Ecto neural progenitor cell (in vitro differentiated cells): ENCODE measurements at regions not wholly inside any gene's neighbourhood (a gene's known extent, or its start where the extent isn't known, plus 50 kb on each side); places are given as distances from the start of the nearest gene placed in this dataset.
"Not testable (repeated sequence)": the region's sequence is repeated elsewhere in the genome, so short reads cannot be mapped to it uniquely, and the experiment has no call there.

ENCODE experiments used
- DNase-seq: peaks from one replicate; pipeline ENCODE4 v3.0.0-alpha.2; 2018; ENCODE audit warnings: low spot score

- no peak for DNase-seq
These were observed 565.5 kb upstream of the ANO3 start for GRCh38 chr11:25766332-25767015.

- no peak for DNase-seq
These were observed 562.6 kb upstream of the ANO3 start for GRCh38 chr11:25769287-25769686.

DNA sequence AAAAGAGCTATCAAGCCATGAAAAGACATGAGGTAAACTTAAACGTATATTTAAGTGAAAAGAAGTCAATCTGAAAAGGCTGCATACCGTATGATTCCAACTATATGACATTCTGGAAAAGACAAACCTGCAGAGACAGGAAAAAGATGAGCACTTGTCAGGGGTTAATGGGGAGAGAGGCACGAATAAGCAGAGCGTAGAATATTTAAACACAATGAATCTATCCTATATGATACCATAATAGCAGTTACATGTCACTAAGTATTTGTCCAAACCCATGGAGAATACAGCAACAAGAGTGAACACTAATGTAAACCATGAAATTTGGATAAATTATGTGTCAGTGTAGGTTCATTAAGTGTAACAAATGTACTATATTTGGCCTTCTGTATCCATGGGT lies 560.3 kb upstream of the ANO3 start:
- DNase-seq = no peak

DNA sequence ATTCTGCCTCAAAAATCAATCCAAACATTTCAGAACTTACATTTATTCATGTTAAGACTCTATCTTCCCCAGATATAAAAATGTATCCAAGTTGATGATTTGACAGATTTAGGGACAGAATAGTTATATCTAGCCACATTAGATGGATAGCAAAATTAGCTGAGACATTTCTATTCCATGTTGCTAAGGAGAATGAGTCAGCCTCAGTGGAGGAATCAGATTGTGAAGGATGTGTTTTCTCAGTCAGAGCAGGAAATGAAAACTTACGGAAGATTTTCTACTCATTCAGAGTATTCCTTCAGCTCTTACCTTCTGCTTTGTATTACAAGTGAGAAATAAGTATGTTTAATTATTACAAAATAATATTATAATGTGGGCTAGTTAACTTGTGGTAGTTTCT lies 556.3 kb upstream of the ANO3 start:
- no peak for DNase-seq

DNA sequence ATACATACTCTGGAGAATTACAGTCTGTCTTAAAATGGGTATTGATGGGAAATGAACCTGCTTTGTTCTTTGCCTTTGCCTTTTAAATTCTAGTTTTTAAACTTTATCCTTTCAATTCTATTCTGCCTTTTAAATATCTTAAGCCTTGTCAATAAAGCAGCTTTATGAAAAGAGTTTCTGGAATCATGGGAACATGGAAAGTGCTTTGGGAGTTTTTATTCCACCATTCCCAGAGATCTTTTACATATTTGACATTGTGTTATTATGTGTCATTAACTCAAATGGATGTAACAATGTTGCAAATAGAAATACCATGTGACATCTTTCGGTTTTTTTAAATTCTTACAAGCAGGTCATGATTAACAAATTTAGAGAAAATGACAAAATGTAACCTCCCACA lies 555.7 kb upstream of the ANO3 start:
- no peak for DNase-seq

DNA sequence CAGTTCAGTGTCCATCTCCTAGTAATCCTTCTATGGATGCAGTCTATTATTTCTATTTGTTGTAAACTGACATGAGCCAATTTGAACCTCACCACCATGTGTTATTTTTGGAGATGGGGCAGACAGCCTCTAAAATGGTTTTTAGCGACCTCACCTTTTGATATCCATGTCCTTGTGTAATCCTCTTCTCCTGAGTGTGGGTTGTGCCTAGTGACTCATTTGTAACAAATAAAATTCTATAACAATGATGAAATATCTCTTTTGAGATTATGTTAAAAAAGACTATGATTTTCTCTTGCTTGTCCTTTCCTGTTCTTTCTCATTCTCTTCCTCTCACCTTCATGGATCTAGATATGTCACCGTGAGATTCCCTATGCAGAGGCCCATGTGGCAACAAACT lies 554.6 kb upstream of the ANO3 start:
- no peak for DNase-seq

DNA sequence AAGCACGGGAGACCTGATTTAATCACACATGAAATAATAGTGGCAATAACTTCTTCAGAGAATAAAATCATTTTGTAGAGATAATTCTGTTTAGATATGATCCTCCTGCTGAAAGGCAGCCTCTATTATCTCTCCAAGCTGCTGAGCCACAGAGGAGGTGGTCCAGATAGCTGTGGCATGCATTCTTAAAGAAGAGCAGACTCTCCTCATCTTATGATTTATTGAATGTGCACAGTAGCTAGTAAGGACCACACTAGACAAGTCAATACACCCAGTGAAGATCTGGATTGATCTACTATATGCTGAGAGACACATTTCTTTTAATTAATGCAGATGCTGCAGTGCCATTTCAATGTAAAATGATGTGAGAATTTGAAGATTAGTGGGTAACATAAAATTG lies 552.9 kb upstream of the ANO3 start:
- no peak for DNase-seq

- no peak for DNase-seq
These were observed 544.5 kb upstream of the ANO3 start for GRCh38 chr11:25787416-25787815.

DNA sequence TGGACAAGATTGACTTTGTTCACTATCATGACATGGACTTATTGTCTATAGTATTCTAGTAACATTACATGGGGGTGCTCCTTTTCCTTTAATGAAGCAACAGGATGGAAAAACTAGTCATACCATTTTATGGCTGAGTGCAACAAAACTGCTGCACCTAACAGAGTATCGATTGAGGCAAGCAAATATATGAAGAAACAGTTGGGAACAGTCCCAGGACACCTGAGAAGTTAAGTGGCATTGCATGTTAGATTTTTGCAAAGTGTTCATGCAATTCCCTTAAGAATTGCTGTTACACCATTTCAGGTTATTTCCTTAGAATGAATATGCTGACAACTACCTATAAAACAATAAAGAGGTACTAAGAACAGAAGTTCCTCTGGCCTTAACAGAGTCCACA lies 541.5 kb upstream of the ANO3 start:
- DNase-seq = no peak

GRCh38 chr11:25793637-25794036 lies 538.3 kb upstream of the ANO3 start:
- no peak for DNase-seq

GRCh38 chr11:25794804-25795203 lies 537.1 kb upstream of the ANO3 start:
- DNase-seq = no peak

GRCh38 chr11:25816411-25816810 lies 515.5 kb upstream of the ANO3 start:
- DNase-seq = no peak

- DNase-seq = no peak
These were observed 507.2 kb upstream of the ANO3 start for GRCh38 chr11:25824688-25825087.

DNA sequence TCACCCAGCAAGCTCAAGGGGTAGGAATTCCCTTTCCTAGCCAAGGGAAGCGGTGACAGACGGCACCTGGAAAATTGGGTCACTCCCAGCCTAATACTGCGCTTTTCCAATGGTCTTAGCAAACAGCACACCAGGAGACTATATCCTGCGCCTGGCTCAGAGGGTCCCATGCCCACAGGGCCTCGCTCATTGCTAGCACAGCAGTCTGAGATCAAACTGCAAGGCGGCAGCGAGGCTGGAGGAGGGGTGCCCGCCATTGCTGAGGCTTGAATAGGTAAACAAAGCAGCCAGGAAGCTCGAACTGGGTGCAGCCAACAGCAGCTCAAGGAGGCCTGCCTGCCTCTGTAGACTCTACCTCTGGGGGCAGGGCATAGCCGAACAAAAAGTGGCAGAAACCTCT lies 500.4 kb upstream of the ANO3 start:
- DNase-seq = not testable (repeated sequence)

GRCh38 chr11:25838918-25839625 lies 492.9 kb upstream of the ANO3 start:
- no peak for DNase-seq

DNA sequence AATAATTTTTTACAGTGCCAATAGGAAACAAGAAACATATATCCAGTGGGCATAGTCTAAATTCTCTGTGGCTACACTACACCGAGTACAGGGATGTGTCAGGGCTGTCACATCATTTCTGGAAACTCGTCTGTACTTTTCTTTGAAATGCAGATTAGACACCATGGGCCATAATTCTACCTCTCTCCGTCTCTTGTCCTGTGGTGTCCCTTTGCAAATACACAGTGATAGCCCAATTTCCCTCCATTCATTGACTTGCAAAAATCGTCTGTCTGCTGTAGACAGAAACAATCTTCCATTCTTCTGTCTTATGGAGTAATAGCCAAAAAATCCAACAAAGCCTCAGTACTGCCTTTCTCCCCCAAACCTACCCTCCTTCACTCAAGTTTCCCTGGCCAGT lies 487.1 kb upstream of the ANO3 start:
- no peak for DNase-seq

GRCh38 chr11:25855916-25856315 lies 476.0 kb upstream of the ANO3 start:
- no peak for DNase-seq

DNA sequence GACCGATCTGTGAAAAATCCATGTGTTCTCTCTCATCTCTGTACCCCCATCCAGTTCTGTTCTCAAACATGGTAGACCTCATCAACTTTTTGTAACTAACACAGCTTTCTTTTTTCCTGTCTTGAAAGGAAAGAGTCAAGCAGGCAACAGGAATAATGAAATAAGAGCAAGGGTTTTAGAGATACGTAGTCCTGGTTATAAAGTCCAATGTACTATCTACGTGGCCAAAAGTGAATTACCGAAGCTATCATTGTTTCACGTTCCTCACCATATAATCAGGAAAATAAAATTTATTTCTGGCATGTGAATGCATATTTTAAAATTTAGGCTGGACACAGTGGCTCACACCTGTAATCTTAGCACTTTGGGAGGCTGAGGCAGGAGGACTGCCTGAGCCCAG lies 472.2 kb upstream of the ANO3 start:
- DNase-seq = no peak

- DNase-seq = no peak
These were observed 471.1 kb upstream of the ANO3 start for GRCh38 chr11:25860677-25861450.

GRCh38 chr11:25862159-25862558 lies 469.8 kb upstream of the ANO3 start:
- DNase-seq = no peak

GRCh38 chr11:25863986-25864385 lies 467.9 kb upstream of the ANO3 start:
- DNase-seq = no peak

DNA sequence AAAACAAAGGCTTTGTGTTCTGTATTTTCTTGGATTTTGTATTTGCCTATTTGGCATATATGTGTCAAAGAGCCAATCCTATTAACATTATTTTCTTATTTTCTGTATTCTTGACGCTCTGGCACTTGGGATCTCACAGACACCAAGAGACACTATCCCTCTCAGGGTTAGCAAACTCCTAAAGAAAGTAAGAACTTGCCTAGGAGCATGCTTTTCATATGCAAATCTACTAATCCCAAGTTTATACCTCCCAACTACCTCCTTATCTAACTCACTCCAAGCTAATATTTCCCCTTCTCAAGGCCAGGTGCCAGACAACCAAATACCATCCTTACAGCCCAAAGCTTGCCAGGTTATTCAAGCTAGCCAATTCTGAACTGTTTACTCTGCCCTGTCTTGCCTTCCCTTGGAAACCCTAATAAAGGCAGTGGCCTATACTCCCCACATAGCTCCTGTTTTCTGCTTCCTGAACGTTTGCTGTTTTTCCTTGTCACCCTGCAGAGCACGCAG lies 455.4 kb upstream of the ANO3 start:
- no peak for DNase-seq

GRCh38 chr11:25886036-25886435 lies 445.9 kb upstream of the ANO3 start:
- DNase-seq = no peak
